Fibroblast of villous mesenchyme (primary cell): ENCODE measurements at regions not wholly inside any gene's neighbourhood (a gene's known extent, or its start where the extent isn't known, plus 50 kb on each side); places are given as distances from the start of the nearest gene placed in this dataset.

Experiments used
- DNase-seq: peaks from one replicate; pipeline ENCODE4 v3.0.0-alpha.2; 2010; ENCODE audit warnings: low read depth
- H3K4me3 ChIP-seq: 2 replicates; pipeline ENCODE4 v1.5.1; 2011; ENCODE audit warnings: low read depth, mild to moderate bottlenecking, low read length
- CTCF ChIP-seq: IDR thresholded peaks from 2 replicates; pipeline ENCODE4 v1.5.1; 2012; ENCODE audit warnings: low read depth, mild to moderate bottlenecking, low read length; ENCODE audit not compliant: insufficient read depth

DNA sequence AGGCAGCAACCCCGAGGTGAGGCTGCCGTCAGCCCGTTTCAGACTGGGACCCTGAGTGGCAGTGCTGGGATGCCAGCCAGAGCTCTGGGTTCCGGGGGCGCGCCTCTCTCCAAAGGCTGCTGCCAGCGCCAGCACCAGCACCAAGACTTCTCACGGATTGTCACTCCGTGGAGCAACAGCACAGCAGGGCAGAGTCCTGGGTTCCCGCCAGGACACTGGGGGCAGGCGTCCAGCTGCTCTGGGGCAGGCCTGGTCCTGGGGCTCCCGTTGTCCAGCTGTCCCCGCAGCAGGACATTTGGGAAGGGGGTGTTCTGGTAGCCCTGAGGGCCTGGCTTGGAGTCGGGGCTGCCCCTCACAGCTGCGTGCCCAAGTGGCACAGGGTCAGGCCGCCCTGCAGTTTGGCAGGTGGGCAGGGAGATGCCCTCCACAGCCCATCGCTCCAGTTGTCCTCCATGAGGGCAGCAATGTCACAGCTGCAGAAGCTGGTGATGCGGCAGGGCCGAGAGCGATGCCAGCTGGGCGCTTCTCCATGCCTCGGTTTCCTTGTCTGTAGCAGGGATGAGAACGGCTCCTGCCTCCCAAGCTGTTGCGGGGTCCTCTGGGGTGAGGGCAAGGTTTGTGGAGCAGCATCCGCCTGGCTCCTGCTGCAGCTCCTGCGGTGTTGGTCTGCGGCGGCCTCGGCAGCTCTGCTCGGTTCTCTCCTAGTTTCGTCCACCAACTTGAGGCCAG is 137.3 kb upstream of the CIBAR2 start:
- no peak overlapping the region for H3K4me3 ChIP-seq
- DNase-seq, result no peak
- TF ChIP-seq CTCF, result no peak

GRCh38 chr16:85250147-85250463 is 137.8 kb upstream of the CIBAR2 start:
- peak; percentile 21 for DNase-seq
- no peak for TF ChIP-seq CTCF
- H3K4me3 ChIP-seq, result no peak overlapping the region

GRCh38 chr16:85250609-85251223 is 138.4 kb upstream of the CIBAR2 start:
- TF ChIP-seq CTCF, result no peak
- H3K4me3 ChIP-seq, result no peak overlapping the region
- DNase-seq, result peak; percentile 73

GRCh38 chr16:85251225-85251760 is 139.0 kb upstream of the CIBAR2 start:
- no peak overlapping the region for H3K4me3 ChIP-seq
- TF ChIP-seq CTCF, result no peak
- DNase-seq, result no peak

DNA sequence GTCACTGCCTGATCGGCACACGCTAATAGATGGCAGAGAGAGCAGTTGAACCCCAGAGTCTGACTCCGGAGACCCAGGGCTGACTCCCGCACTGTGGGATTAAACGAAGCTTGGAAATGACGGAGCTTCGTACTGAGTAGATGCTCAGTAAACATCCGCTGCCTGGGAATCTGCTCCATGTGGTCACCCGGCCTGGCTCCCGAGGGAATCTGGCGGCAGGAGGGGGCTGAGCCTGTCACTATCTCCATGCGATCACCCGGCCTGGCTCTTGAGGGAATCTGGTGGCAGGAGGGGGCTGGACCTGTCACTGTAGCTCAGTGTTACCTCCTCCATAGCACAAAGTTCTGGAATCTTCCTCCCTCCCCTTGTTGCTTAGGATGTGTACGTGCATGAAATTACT is 139.7 kb upstream of the CIBAR2 start:
- TF ChIP-seq CTCF, result no peak
- no peak overlapping the region for H3K4me3 ChIP-seq
- no peak for DNase-seq

DNA sequence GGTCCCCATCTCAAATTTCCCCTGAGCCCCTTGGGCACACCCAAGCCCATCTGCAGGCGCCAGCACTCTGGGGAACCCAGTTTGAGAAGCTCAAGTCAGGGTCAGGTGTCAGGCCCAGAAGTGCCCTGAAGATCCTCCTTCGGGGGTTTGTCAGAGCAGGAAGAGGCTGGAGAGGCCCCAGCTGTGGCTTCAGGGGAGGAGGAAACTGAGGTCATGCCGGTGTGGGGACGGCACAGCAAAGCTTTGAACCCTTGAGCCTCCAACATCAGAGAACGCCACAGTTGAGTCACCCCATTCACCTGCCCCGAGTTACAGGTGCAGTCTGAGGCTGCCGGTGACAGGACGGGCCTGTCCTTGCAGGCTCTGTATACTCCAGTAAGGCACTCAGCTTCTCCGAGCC is 140.2 kb upstream of the CIBAR2 start:
- DNase-seq, result no peak
- TF ChIP-seq CTCF, result no peak
- H3K4me3 ChIP-seq, result no peak overlapping the region
